CD1c-positive myeloid dendritic cell (primary cell): ENCODE measurements at regions not wholly inside any gene's neighbourhood (a gene's known extent, or its start where the extent isn't known, plus 50 kb on each side); places are given as distances from the start of the nearest gene placed in this dataset.
"Not testable (repeated sequence)": the region's sequence is repeated elsewhere in the genome, so short reads cannot be mapped to it uniquely, and the experiment has no call there.

Experiments
- DNase-seq: peaks from one replicate; pipeline ENCODE4 v3.0.0-alpha.2; 2016; ENCODE audit errors: extremely low spot score

- no peak for DNase-seq
Observed at GRCh38 chr4:34469516-34469915, 1774.8 kb downstream of the ARAP2 start.

- DNase-seq, result no peak
Observed at GRCh38 chr4:34485252-34485651, 1759.1 kb downstream of the ARAP2 start.

GRCh38 chr4:34486461-34487363 lies 1757.6 kb downstream of the ARAP2 start:
- no peak for DNase-seq

- DNase-seq, result no peak
Observed at GRCh38 chr4:34492414-34492813, 1751.9 kb downstream of the ARAP2 start.

GRCh38 chr4:34502086-34502485 lies 1742.2 kb downstream of the ARAP2 start:
- DNase-seq, result no peak

GRCh38 chr4:34504731-34505130 lies 1739.6 kb downstream of the ARAP2 start:
- not testable (repeated sequence) for DNase-seq

GRCh38 chr4:34506511-34507092 lies 1737.7 kb downstream of the ARAP2 start:
- DNase-seq, result not testable (repeated sequence)

GRCh38 chr4:34512616-34513015 lies 1731.7 kb downstream of the ARAP2 start:
- no peak for DNase-seq

GRCh38 chr4:34516524-34516923 lies 1727.8 kb downstream of the ARAP2 start:
- no peak for DNase-seq

- no peak for DNase-seq
Observed at GRCh38 chr4:34534916-34535315, 1709.4 kb downstream of the ARAP2 start.

- DNase-seq, result no peak
Observed at GRCh38 chr4:34566091-34566490, 1678.2 kb downstream of the ARAP2 start.

- no peak for DNase-seq
Observed at GRCh38 chr4:34572026-34572425, 1672.3 kb downstream of the ARAP2 start.

- DNase-seq, result no peak
Observed at GRCh38 chr4:34615315-34615714, 1629.0 kb downstream of the ARAP2 start.

- DNase-seq, result no peak
Observed at GRCh38 chr4:34619531-34620162, 1624.7 kb downstream of the ARAP2 start.

- no peak for DNase-seq
Observed at GRCh38 chr4:34628471-34628870, 1615.8 kb downstream of the ARAP2 start.

GRCh38 chr4:34629451-34629850 lies 1614.9 kb downstream of the ARAP2 start:
- no peak for DNase-seq

GRCh38 chr4:34633241-34633640 lies 1611.1 kb downstream of the ARAP2 start:
- no peak for DNase-seq

GRCh38 chr4:34636623-34637022 lies 1607.7 kb downstream of the ARAP2 start:
- no peak for DNase-seq

GRCh38 chr4:34643476-34643875 lies 1600.8 kb downstream of the ARAP2 start:
- DNase-seq, result no peak

- no peak for DNase-seq
Observed at GRCh38 chr4:34644579-34645115, 1599.7 kb downstream of the ARAP2 start.

- no peak for DNase-seq
Observed at GRCh38 chr4:34649716-34650115, 1594.6 kb downstream of the ARAP2 start.

GRCh38 chr4:34664051-34664450 lies 1580.3 kb downstream of the ARAP2 start:
- no peak for DNase-seq

- no peak for DNase-seq
Observed at GRCh38 chr4:34676400-34676799, 1567.9 kb downstream of the ARAP2 start.
